ENCODE measurements at regions not wholly inside any gene's neighbourhood (a gene's known extent, or its start where the extent isn't known, plus 50 kb on each side); places are given as distances from the start of the nearest gene placed in this dataset.

DNA sequence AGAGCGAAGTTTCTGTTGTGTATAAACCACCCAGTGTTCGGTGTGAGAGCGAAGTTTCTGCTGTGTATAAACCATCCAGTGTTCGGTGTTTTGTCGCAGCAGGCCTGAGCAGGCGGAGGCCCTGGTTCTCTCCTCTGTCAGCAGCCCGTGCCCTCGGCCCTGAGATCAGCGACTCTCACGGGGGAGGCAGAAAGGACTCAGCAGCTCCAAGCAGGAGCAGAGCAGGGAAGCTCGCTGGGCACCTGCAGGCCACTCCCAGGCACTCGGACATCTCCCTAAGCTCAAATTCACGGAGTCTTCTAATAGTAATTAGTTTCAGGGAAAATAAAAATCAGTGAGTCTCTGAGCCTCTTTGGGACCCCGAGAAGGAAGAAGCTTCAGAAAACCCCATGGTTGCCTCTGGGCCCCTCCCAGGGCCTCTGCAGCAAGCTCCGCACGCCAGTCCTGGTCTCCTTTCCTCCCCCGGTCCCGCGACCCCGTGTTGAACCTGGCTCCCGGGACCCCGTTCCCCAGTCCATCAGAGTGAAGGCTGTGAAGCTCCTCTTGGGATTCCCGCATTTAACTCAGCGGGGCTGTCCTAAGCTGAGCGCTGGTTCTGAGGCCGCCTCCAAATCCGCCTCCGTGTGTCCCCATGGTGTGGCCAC, 81.9 kb upstream of the ADAMTS2 start:
- DNase-seq, result no peak

- no peak for DNase-seq
Measured at GRCh38 chr5:179422908-179423481, 77.7 kb upstream of the ADAMTS2 start.

DNA sequence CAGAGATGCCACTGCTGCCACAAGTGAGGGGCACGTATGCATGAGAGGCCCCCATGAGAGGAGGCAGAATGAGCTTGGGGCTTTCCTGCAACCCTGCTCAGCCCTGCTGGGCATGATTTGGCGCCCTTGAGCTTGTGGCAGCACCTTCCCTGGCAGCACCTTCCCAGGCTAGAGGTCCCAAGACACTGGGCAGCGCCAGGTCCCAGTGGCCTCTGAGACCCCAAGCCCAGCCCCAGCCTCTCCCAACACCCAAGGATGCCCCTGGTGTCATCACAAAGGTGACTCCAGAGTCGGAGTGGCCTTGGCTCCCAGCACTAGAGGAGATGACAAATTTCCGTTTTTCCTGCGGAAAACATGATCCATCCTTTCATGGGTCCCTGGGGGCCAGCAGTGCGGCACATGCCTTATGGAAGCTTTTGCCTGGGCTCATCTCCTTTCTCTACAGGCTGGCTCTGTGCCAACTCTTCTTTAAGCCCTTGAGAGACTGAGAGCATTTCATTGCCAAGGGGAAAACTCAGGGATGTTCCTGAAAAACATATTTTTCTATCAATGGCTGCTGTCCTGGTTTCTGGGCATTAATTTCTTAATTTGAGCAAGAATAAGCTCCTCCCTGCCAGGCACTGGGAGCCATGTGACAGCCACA, 77.1 kb upstream of the ADAMTS2 start:
- no peak for DNase-seq

DNA sequence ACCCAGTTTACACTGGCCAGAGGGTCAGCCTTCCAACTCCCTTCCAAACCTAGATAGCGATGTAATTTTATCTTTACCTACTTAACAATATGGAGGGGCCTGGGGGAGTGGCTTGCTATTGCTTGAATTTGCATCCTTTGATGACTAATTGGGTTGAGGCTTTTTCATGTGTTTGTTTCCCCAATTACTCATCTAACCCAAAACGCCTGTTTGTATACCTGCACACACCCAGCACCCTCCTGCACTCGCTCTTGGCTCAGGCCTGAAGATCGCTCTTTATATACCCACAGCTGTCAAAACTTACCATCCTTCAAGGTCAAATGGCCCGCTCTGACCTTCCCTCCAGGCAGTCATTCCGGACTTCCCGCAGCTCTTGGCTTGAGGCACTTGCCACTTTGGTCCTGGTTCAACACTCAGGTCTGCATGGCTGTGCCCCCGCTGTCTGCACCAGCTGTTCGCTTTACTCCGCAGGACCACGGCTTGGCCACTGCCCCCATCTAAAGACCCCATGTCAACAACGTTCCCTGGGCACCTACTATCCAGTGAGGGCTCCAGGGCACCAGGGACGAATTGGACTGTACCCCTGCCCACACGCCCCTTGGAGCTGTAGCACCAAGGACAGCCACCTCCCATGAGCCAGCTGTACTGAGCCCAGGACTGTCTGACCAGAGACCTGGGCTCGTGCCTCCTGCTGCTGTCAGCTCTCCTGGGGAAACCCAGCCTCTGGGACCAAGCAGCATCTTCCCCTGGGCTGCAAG, 76.1 kb upstream of the ADAMTS2 start:
- DNase-seq, result no peak

GRCh38 chr5:179420476-179420875, 75.2 kb upstream of the ADAMTS2 start:
- DNase-seq, result no peak

DNA sequence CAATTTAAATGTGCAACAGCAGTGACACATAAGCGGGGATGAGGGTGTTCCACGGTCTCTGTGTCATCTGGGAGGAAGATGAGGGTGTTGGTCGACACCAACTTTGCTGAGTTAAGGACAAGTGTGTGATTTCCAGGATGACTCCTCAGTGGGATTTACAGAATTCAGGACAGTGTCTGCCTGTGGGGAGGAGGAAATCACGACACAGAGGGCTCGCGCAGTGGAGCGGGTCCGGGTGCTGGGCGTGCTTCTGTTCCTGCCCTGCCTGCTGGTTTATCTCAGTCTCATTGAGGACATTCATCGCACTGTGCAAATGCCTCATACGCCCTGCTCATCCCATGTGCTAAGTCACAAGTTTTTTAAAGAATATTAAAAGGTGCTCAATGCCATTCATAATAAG, 73.7 kb upstream of the ADAMTS2 start:
- no peak for DNase-seq

GRCh38 chr5:179417696-179418095, 72.4 kb upstream of the ADAMTS2 start:
- no peak for DNase-seq

DNA sequence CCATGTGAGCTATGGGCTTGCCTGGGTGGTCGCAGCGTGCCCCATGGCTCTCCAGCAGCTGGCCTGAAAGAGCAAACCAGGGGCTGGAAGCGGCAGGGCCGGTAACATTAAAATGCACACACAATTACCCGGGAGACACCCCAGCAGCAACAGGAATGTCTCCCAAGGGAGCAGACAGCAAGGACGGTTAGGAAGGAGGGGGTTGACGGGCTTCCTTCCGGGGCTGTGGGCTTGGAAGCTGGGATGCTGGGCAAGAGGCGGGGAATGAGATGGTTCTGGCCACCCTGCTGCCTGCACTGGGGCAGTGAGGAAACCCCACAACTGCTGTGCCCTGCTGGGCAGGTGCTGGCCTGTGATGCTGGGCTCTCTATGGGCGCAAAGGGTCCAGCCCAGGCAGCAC, 71.8 kb upstream of the ADAMTS2 start:
- no peak for DNase-seq

DNA sequence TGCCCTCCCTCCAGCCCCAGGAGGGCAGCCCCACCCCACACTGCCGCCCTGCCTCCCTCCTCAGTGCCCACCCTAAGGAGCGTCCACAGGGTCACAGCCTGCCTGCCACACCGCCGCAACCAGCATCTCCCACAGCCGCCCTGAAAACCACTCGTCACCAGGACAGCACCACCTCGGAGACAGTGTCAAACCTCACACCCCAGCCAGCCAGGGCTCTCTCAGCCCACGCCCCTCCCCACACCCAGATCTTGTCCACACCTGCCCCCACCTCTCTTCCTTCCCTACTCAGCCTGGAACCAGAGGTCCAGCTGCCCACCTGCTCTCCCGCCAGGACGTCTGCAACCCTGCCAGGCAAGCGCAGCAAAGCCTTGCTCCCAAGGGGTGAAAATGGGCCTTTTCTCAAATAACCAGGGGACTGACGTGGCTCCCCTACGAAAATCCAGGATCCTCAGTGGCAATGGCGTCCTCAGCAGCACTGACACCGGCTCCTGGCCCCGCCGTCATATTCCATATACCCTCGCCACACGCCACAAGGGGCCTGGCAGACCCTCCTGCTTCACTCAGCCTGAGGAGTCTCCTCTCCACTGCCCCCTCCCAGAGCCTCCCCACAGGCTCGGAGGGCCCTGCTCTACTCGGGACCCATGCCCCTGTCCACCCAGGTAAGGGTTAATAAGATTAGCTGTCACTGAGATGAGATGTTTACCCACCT, 71.0 kb upstream of the ADAMTS2 start:
- no peak for DNase-seq

- DNase-seq, result no peak
Measured at GRCh38 chr5:179415291-179416060, 70.2 kb upstream of the ADAMTS2 start.

GRCh38 chr5:179414459-179415261, 69.4 kb upstream of the ADAMTS2 start:
- DNase-seq, result no peak

DNA sequence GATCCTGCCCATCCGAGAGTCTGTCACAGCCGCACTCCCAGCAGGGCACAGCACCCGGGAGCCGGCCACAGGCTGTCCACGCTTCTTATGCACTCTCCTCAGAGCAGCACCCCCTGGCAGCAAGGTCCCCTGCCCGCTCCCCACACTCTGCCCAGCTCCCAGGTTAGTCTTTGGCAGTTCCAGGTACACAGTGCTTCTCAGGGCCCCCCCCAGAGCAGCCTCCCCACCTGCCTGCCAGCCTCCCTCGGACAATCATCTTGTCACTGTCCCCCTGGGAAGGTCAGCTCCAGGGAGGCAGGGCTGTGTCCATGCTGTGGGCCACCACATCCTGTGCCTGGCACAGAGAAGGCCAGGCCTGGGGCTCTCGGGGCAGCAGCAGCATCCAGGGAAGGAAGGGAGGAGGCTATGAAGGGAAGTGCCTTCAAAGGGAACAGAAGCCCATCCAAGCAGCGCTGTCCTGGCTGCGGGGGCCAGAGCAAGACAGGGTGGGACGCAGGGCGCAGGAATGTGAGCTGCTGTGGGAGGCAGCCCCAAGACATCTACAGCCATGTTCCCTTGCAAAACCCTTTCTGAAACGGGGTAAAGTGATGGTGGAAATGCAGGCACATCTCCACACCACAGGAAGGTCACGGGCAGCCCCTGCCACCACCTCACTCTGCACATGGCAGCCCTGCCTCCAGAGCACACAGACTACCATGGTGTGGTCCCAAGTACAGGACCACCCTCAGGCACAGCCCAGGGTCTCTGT, 68.6 kb upstream of the ADAMTS2 start:
- no peak for DNase-seq

- DNase-seq, result no peak
Measured at GRCh38 chr5:179413086-179413690, 67.9 kb upstream of the ADAMTS2 start.

DNA sequence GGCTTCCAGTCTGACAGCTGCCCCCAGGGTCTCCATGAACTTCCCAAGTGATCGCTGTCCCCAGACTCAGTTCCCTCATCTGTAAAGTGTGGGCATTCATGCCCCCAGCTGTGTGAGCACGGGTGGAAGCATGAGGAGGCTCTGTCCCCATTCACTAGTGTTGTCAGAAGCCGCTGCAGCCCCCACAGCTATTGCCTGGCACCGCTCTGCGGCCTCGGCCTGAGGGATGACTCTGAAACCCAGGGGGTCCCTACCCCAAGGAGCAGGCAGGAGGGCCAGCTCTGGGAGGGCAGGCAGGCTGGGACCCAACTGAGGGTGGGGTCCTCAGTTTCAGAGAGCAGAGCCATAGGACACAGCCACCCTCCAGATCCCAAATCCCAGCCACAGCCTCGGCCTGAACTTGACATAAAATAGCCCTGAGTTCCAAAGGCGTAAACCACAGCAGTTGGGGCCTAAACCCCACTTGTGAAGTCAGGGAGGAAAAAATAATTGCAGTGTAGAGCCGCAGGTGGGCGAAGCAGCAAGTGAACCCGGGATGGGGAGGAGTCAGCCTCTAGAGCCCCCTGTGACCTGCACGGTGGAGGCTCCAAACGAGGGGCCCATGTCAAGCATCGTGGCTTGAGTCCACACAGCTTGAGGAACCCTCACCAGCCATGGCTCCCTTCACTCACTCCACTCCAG, 66.0 kb upstream of the ADAMTS2 start:
- DNase-seq, result no peak

DNA sequence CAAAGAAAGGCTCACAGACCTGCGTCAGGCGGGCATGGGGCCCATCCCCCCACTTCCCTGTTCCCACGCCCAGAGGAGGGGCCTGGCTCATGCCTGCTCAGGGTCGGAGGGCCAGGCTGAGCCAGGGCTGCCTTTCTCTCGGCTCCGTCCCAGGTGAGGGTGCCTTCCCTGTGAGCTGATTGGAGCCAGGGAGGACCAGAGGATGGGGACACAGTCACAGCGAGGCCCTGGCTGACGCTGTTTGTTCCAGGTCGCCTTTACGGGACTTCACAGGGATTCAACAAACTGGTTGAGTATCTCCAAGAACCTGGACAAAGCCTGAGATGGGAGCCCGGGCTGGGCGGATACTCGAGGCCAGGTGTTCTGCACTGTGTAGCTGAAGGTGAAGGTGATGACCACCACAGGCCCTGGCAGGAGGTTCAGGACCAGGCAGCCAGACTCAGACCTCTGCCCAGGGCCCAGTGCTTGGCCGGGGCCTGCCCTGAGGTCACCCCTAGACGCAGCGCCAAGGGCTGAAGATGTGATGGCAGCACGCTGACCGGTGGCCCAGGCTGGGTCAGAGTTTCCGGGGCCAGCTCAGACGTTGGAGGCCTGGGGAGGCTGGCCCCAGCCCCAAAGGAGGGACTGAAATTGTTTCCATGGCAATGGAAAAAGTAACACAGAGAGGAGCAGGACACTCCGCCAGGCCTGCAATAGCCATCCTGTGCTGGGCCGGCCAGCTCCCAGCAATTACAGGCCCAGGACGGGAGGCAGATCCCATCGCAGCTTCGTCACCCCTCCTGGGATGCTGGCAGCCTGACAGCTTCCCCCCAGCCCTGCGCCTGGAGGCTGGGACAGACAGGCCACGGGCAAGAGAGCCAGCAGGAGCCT, 65.3 kb upstream of the ADAMTS2 start:
- DNase-seq, result no peak

DNA sequence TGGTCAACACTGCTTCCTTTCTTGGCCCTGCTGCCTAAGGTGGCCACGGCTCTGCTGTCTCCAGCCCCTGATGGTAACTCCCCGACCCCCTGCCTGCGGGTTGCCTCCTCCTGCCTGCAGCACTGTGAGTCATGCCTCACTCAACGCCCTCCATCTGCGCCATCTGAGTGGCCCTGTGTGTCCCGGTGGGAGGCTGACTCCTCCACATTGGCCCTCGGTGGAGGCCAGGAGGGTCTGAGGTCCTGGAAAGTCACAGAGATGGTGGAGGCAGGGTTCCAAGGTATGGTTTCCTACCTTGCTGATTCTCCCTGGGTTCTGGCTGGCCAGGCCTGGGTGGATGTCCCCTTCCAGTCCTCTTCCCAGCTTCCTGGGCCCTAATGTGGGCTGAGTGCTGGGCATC, 64.5 kb upstream of the ADAMTS2 start:
- no peak for DNase-seq

DNA sequence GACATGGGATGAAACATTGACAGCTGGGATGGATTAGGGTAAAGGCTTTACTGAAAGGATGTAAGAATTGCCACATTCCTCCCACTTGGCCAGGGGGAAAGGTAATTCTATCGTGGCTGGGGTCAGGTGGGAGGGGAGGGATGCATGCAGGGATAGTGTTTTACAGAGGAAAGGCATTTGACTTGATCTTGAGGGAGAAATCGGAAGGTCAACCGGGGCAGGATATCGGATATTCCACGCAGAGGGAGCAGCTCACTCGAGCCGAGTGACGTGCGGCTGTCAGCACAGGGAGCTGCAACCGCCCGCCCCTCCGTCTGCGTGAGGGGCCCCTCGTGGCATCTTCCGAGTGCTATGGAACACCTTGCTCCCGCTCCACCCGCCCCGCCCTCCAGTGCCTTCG, 63.4 kb upstream of the ADAMTS2 start:
- DNase-seq, result no peak

Data from NCI-H1105 treated with DMSO at 0.1 percent for 48 hours (cell line).